ENCODE measurements at regions not wholly inside any gene's neighbourhood (a gene's known extent, or its start where the extent isn't known, plus 50 kb on each side); places are given as distances from the start of the nearest gene placed in this dataset.

DNA sequence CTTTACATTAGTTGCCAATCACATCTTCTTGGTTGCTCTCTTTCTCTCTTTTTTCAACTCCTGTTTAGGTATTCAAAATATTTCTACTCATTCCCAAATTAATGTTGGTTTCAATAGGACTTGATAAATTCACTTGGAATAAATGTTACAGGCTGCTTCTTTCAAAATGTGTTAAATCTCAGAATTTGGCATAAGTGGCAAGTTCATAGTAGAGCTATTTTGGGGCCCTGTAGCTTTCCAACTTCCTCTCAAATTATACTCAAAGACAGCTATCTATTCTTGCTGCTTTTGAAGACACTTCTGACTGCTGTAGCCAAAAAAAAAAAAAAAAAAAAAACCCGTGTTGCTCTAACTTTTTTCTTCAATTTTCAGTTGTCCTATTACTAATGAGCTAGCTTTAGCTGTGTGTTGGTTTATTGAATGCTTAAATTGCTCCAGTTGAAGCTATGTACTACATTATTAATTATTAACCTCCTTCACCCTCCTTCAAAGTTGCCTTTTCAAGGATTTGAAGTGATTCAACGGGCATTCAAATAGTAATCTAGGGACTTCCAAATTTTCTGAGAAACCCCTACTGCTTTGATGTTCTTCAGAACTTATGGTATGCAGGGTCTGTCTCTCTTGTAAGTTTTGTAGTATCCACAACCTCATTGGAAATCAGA lies 554.6 kb upstream of the FLRT2 start:
- DNase-seq (ENCODE audit: low spot score) (no peak), ATAC-seq (no peak)
- Histone ChIP-seq H2AFZ (no peak overlapping the region), H3K27me3 (ENCODE audit: insufficient read depth) (no peaks in the 10 kb centered on the region), H3K79me2 (replicated peaks; ENCODE audit: insufficient read depth) (no peaks in the 10 kb centered on the region), H3K4me1 (ENCODE audit: insufficient read depth) (peaks cover 5% of the 10 kb centered on the region; the same call in 1 of the 2 replicates), H3K27ac (ENCODE audit: low read depth) (no peak overlapping the region), H3K9me2 (ENCODE audit: insufficient read depth) (no peaks in the 10 kb centered on the region), H3K36me3 (ENCODE audit: insufficient read depth) (no peaks in the 10 kb centered on the region), H3F3A (replicated peaks; ENCODE audit: low read depth) (no peaks in the 10 kb centered on the region), H4K20me1 (replicated peaks; ENCODE audit: insufficient read depth) (no peaks in the 10 kb centered on the region), H3K4me3 (no peak overlapping the region), H3K4me2 (no peak overlapping the region)
- no peaks in the 10 kb centered on the region for H3K36me3 Mint-ChIP-seq (ENCODE audit: low read depth)
- H3K4me3 Mint-ChIP-seq, result no peak overlapping the region
- H3K9me3 Mint-ChIP-seq, result no peaks in the 10 kb centered on the region
- no peaks in the 10 kb centered on the region for H3K27me3 Mint-ChIP-seq (ENCODE audit: insufficient read depth, low read depth, poor library complexity)
- peaks cover 11% of the 10 kb centered on the region for H3K4me1 Mint-ChIP-seq
- no peak overlapping the region for H3K27ac Mint-ChIP-seq
- TF ChIP-seq ZNF331 (CRISPR knock-in tag; IDR thresholded peaks at IDR 0.05; ENCODE audit: low read depth) (no peak), POLR2AphosphoS5 (IDR thresholded peaks at IDR 0.05; ENCODE audit: low read depth) (no peak), EZH2phosphoT487 (IDR thresholded peaks at IDR 0.05; ENCODE audit: unreplicated experiment) (no peak), CREB1 (CRISPR knock-in tag; IDR thresholded peaks at IDR 0.05; ENCODE audit: low read depth) (no peak), NANOG (IDR thresholded peaks at IDR 0.05; ENCODE audit: borderline replicate concordance) (no peak), ZNF114 (CRISPR knock-in tag; IDR thresholded peaks at IDR 0.05) (no peak), EZH2 (IDR thresholded peaks at IDR 0.05; ENCODE audit: low read depth, unreplicated experiment) (no peak), STAT1 (IDR thresholded peaks at IDR 0.05; ENCODE audit: unreplicated experiment) (no peak), JUNB (IDR thresholded peaks at IDR 0.05; ENCODE audit: unreplicated experiment) (no peak)
- TF ChIP-seq, protein P1, sequence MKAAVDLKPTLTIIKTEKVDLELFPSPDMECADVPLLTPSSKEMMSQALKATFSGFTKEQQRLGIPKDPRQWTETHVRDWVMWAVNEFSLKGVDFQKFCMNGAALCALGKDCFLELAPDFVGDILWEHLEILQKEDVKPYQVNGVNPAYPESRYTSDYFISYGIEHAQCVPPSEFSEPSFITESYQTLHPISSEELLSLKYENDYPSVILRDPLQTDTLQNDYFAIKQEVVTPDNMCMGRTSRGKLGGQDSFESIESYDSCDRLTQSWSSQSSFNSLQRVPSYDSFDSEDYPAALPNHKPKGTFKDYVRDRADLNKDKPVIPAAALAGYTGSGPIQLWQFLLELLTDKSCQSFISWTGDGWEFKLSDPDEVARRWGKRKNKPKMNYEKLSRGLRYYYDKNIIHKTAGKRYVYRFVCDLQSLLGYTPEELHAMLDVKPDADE (IDR thresholded peaks at IDR 0.05), result no peak
- TF ChIP-seq, protein P2, sequence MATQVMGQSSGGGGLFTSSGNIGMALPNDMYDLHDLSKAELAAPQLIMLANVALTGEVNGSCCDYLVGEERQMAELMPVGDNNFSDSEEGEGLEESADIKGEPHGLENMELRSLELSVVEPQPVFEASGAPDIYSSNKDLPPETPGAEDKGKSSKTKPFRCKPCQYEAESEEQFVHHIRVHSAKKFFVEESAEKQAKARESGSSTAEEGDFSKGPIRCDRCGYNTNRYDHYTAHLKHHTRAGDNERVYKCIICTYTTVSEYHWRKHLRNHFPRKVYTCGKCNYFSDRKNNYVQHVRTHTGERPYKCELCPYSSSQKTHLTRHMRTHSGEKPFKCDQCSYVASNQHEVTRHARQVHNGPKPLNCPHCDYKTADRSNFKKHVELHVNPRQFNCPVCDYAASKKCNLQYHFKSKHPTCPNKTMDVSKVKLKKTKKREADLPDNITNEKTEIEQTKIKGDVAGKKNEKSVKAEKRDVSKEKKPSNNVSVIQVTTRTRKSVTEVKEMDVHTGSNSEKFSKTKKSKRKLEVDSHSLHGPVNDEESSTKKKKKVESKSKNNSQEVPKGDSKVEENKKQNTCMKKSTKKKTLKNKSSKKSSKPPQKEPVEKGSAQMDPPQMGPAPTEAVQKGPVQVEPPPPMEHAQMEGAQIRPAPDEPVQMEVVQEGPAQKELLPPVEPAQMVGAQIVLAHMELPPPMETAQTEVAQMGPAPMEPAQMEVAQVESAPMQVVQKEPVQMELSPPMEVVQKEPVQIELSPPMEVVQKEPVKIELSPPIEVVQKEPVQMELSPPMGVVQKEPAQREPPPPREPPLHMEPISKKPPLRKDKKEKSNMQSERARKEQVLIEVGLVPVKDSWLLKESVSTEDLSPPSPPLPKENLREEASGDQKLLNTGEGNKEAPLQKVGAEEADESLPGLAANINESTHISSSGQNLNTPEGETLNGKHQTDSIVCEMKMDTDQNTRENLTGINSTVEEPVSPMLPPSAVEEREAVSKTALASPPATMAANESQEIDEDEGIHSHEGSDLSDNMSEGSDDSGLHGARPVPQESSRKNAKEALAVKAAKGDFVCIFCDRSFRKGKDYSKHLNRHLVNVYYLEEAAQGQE (IDR thresholded peaks at IDR 0.05; ENCODE audit: unreplicated experiment), result no peak
- TF ChIP-seq, protein P3, sequence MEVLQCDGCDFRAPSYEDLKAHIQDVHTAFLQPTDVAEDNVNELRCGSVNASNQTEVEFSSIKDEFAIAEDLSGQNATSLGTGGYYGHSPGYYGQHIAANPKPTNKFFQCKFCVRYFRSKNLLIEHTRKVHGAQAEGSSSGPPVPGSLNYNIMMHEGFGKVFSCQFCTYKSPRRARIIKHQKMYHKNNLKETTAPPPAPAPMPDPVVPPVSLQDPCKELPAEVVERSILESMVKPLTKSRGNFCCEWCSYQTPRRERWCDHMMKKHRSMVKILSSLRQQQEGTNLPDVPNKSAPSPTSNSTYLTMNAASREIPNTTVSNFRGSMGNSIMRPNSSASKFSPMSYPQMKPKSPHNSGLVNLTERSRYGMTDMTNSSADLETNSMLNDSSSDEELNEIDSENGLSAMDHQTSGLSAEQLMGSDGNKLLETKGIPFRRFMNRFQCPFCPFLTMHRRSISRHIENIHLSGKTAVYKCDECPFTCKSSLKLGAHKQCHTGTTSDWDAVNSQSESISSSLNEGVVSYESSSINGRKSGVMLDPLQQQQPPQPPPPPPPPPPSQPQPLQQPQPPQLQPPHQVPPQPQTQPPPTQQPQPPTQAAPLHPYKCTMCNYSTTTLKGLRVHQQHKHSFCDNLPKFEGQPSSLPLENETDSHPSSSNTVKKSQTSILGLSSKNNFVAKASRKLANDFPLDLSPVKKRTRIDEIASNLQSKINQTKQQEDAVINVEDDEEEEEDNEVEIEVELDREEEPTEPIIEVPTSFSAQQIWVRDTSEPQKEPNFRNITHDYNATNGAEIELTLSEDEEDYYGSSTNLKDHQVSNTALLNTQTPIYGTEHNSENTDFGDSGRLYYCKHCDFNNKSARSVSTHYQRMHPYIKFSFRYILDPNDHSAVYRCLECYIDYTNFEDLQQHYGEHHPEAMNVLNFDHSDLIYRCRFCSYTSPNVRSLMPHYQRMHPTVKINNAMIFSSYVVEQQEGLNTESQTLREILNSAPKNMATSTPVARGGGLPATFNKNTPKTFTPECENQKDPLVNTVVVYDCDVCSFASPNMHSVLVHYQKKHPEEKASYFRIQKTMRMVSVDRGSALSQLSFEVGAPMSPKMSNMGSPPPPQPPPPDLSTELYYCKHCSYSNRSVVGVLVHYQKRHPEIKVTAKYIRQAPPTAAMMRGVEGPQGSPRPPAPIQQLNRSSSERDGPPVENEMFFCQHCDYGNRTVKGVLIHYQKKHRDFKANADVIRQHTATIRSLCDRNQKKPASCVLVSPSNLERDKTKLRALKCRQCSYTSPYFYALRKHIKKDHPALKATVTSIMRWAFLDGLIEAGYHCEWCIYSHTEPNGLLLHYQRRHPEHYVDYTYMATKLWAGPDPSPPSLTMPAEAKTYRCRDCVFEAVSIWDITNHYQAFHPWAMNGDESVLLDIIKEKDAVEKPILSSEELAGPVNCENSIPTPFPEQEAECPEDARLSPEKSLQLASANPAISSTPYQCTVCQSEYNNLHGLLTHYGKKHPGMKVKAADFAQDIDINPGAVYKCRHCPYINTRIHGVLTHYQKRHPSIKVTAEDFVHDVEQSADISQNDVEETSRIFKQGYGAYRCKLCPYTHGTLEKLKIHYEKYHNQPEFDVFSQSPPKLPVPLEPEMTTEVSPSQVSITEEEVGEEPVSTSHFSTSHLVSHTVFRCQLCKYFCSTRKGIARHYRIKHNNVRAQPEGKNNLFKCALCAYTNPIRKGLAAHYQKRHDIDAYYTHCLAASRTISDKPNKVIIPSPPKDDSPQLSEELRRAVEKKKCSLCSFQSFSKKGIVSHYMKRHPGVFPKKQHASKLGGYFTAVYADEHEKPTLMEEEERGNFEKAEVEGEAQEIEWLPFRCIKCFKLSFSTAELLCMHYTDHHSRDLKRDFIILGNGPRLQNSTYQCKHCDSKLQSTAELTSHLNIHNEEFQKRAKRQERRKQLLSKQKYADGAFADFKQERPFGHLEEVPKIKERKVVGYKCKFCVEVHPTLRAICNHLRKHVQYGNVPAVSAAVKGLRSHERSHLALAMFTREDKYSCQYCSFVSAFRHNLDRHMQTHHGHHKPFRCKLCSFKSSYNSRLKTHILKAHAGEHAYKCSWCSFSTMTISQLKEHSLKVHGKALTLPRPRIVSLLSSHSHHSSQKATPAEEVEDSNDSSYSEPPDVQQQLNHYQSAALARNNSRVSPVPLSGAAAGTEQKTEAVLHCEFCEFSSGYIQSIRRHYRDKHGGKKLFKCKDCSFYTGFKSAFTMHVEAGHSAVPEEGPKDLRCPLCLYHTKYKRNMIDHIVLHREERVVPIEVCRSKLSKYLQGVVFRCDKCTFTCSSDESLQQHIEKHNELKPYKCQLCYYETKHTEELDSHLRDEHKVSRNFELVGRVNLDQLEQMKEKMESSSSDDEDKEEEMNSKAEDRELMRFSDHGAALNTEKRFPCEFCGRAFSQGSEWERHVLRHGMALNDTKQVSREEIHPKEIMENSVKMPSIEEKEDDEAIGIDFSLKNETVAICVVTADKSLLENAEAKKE (CRISPR knock-in tag; IDR thresholded peaks at IDR 0.05), result no peak
- TF ChIP-seq, protein P4, sequence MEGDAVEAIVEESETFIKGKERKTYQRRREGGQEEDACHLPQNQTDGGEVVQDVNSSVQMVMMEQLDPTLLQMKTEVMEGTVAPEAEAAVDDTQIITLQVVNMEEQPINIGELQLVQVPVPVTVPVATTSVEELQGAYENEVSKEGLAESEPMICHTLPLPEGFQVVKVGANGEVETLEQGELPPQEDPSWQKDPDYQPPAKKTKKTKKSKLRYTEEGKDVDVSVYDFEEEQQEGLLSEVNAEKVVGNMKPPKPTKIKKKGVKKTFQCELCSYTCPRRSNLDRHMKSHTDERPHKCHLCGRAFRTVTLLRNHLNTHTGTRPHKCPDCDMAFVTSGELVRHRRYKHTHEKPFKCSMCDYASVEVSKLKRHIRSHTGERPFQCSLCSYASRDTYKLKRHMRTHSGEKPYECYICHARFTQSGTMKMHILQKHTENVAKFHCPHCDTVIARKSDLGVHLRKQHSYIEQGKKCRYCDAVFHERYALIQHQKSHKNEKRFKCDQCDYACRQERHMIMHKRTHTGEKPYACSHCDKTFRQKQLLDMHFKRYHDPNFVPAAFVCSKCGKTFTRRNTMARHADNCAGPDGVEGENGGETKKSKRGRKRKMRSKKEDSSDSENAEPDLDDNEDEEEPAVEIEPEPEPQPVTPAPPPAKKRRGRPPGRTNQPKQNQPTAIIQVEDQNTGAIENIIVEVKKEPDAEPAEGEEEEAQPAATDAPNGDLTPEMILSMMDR (conservative IDR thresholded peaks at IDR 0.05; ENCODE audit: low read depth in 2 of 2), result no peak

Measured in GM23338 (cell line).